Adrenal gland (tissue), 9 donors: ENCODE measurements at regions not wholly inside any gene's neighbourhood (a gene's known extent, or its start where the extent isn't known, plus 50 kb on each side); places are given as distances from the start of the nearest gene placed in this dataset.
"Not testable (repeated sequence)": the region's sequence is repeated elsewhere in the genome, so short reads cannot be mapped to it uniquely, and the experiment has no call there.

ENCODE experiments used
- DNase-seq, 7 donors: peaks; one replicate each; pipeline ENCODE4 v3.0.0-alpha.2; 2019 to 2020
- H3K27ac ChIP-seq, 5 donors: fragments of 200-600 bp; sonication (generic) in 4 of 5; 1 replicate in 3 of 5; 2 replicates in 2 of 5; pipeline versions ENCODE4 v1.5.1 to v1.8.0; 2016 to 2020; ENCODE audit warnings: mild to moderate bottlenecking in 1 of 5
- H3K27me3 ChIP-seq: fragments of 200-600 bp; 2 replicates; pipeline ENCODE4 v1.8.0; 2021
- H3K36me3 ChIP-seq, 2 donors: fragments of 200-600 bp; replicated peaks in 1 of 2; 1 replicate in 1 of 2; 2 replicates in 1 of 2; pipeline versions ENCODE4 v1.5.1 to v1.8.0; 2018 to 2022
- H3K4me1 ChIP-seq, 2 donors: fragments of 200-600 bp; replicated peaks in 1 of 2; 1 replicate in 1 of 2; 2 replicates in 1 of 2; pipeline versions ENCODE4 v1.5.1 to v1.8.0; 2018 to 2021
- H3K4me3 ChIP-seq, 4 donors: fragments of 200-600 bp; sonication (generic) in 3 of 4; one replicate each; pipeline ENCODE4 v1.5.1; 2016 to 2018
- H3K9me3 ChIP-seq, 3 donors: fragments of 200-600 bp; sonication (generic) in 1 of 3; replicated peaks in 1 of 3; 1 replicate in 2 of 3; 2 replicates in 1 of 3; pipeline versions ENCODE4 v1.5.1 to v1.8.0; 2016 to 2021
- POLR2A ChIP-seq, 2 donors: fragments of 450-650 bp; IDR thresholded peaks; one replicate each; pipeline ENCODE4 v1.6.1; 2017; ENCODE audit warnings: antibody characterized with exemption in 2 of 2, mild to moderate bottlenecking in 2 of 2, moderate library complexity in 1 of 2
- WGBS, 4 donors: extraction: QIAGEN DNeasy Blood & Tissue Kit in 2 of 4; methylation state at CpG; one replicate each; pipeline versions ENCODE4 v1.1.5 to v1.1.7; 2013 to 2017; 5-methylcytosine and 5-hydroxymethylcytosine counted together
- intact Hi-C, 2 donors: fragments of 100-400 bp; cut with DNase I; formaldehyde crosslinking; loops; one replicate each; pipeline versions ENCODE4 v1.14.1 to v1.15.0; 2022 to 2023
- TF ChIP-seq, protein P1 (sequence below), 6 experiments: fragments of 450-650 bp in 4 of 6; fragments of 200-600 bp in 2 of 6; sonication (generic) in 1 of 6; IDR thresholded peaks; 1 replicate in 5 of 6; 2 replicates in 1 of 6; pipeline versions ENCODE4 v1.5.1 to v1.8.0; 2016 to 2021; ENCODE audit warnings: antibody characterized with exemption in 6 of 6, mild to moderate bottlenecking in 2 of 6, moderate library complexity in 1 of 6
- donor health status: healthy with polysubstance abuse.
- donor health status: Bipolar disorder and iron deficiency.
- donor health status: DM: yes; HTN: yes; CAD: no.
- donor health status: DM: no; HTN: no; CAD: no.
- donor health status: DM: no; HTN: no; CAD: no.

DNA sequence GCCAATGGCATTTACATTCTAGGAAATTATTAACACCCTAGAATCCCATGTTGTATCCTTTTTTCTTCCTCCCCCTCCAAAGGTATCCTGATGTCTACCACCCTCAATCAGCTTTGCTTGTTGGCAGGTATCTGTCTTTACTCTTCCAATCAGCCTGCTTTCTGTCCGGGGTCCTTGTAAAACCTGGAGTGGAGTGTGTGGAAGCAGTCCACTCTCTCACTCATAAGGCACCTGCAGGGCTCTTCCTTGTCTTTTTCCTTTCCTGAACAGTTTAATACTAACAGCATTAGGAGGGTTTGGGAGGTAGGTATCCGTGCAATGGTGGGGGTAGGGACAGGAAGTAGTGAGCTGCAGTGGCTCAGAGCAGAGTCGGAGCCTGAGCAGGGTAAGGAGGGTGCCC is 193.4 kb downstream of the BARX2 start:
- H3K4me1 ChIP-seq: no peaks in the 10 kb centered on the region
- H3K36me3 ChIP-seq: no peaks in the 10 kb centered on the region
- no peak overlapping the region for H3K4me3 ChIP-seq
- TF ChIP-seq, protein P1, sequence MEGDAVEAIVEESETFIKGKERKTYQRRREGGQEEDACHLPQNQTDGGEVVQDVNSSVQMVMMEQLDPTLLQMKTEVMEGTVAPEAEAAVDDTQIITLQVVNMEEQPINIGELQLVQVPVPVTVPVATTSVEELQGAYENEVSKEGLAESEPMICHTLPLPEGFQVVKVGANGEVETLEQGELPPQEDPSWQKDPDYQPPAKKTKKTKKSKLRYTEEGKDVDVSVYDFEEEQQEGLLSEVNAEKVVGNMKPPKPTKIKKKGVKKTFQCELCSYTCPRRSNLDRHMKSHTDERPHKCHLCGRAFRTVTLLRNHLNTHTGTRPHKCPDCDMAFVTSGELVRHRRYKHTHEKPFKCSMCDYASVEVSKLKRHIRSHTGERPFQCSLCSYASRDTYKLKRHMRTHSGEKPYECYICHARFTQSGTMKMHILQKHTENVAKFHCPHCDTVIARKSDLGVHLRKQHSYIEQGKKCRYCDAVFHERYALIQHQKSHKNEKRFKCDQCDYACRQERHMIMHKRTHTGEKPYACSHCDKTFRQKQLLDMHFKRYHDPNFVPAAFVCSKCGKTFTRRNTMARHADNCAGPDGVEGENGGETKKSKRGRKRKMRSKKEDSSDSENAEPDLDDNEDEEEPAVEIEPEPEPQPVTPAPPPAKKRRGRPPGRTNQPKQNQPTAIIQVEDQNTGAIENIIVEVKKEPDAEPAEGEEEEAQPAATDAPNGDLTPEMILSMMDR (IDR thresholded peaks at IDR 0.05): no peak
- no peak for TF ChIP-seq POLR2A (IDR thresholded peaks at IDR 0.05)
- no peak overlapping the region for H3K27ac ChIP-seq
- H3K9me3 ChIP-seq: peaks cover 0 to 5% (median 0%) of the 10 kb centered on the region in 3 donors
- DNase-seq: no peak
- WGBS, 4 donors: 85 to 88% (median 86%) methylated on average over 3 of the region's 3 CpGs
- intact Hi-C loops: no loop called here
- no peaks in the 10 kb centered on the region for H3K27me3 ChIP-seq

DNA sequence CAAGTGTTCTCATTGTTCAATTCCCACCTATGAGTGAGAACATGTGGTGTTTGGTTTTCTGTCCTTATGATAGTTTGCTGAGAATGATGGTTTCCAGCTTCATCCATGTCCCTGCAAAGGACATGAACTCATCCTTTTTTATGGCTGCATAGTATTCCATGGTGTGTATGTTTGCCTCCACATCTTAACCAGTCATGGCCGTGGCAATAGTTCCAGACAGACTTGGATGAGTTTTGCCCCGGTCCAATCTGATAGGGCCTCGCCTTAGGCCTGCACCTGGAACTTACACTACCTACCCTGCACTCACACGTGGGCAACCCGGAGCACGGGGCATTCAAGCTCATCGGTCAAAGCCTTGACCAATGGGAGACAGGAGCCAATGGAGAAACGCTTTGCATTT is 197.0 kb downstream of the BARX2 start:
- DNase-seq, H3K27me3 ChIP-seq, H3K27ac ChIP-seq, intact Hi-C loops, H3K4me1 ChIP-seq, H3K9me3 ChIP-seq, H3K36me3 ChIP-seq, H3K4me3 ChIP-seq: not testable (repeated sequence)
- WGBS, 4 donors: 89 to 98% (median 92%) methylated on average over 8 of the region's 8 CpGs

DNA sequence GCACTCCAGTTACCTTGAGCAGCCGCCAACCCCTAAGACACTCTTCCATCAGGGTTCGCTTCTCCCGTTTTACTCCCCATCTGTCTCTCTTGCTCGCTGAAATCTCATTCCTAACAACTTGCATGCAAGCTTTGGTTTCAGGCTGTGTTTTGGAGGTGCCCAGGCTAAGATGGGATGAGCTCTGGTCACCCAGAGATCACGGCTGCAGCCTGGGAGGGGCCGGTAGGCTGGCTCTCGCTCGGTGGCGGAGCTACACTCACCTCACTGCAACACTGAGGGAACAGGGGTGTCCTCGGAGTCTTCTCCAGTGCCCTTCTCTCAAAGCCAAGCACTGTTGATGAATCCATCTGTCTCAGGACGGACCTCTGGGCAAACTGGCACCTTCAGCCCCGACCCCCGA is 197.5 kb downstream of the BARX2 start:
- intact Hi-C loops: no loop called here
- Histone ChIP-seq H3K36me3 (no peaks in the 10 kb centered on the region), H3K27me3 (no peaks in the 10 kb centered on the region), H3K4me1 (no peaks in the 10 kb centered on the region), H3K27ac (no peak overlapping the region), H3K4me3 (no peak overlapping the region), H3K9me3 (no peaks in the 10 kb centered on the region)
- 75 to 90% (median 84%) methylated on average over 7 to 13 of the region's 13 CpGs for WGBS, 4 donors
- no peak for DNase-seq
- TF ChIP-seq, protein P1 (IDR thresholded peaks at IDR 0.05): no peak
- TF ChIP-seq POLR2A (IDR thresholded peaks at IDR 0.05): no peak

DNA sequence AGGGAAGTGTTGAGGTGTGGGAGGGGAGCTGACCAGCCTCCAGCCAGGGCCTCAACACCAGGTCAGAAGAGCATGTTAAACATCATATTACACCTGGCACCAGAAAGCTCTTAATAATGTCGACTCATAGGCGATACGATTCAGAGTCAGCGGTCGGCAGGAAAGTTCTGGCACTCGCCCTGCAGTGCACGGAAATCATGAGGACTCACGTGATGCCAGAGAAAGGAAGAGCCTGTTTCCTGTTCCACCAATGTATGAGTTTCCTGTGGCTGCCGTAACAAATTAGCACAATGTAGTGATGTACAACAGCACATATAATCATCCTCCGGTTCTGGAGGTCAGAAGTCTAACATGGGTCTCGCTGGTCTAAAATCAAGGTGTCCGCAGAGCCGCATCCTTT is 198.8 kb downstream of the BARX2 start:
- Histone ChIP-seq H3K9me3 (no peaks in the 10 kb centered on the region), H3K4me3 (no peak overlapping the region), H3K27ac (no peak overlapping the region), H3K36me3 (no peaks in the 10 kb centered on the region), H3K4me1 (no peaks in the 10 kb centered on the region), H3K27me3 (no peaks in the 10 kb centered on the region)
- DNase-seq: no peak
- WGBS, 4 donors: 71 to 83% (median 78%) methylated on average over 13 of the region's 13 CpGs
- intact Hi-C loops: no loop called here
- TF ChIP-seq, protein P1 (IDR thresholded peaks at IDR 0.05): no peak
- no peak for TF ChIP-seq POLR2A (IDR thresholded peaks at IDR 0.05)

DNA sequence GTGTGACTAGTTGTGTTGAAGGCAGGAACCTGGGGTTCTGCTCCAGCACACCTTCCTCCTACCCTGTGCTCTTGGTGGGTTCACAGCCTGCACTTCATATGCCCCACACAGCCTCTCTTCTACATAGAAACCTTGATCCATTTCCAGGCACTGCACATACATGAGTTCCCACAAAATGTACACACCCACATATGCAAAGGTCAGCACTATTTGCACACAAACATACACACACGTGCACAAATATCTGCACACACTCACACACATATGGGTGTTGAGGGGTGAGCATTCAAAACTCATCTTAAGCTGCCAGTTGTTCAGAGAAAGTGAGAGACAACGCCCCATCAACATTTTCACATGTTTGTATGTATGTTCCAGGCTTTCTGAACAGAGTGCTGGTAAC is 201.0 kb downstream of the BARX2 start:
- no peak for DNase-seq
- no peak overlapping the region for H3K27ac ChIP-seq
- H3K36me3 ChIP-seq: no peaks in the 10 kb centered on the region
- 65 to 70% (median 68%) methylated on average over 2 of the region's 2 CpGs for WGBS, 4 donors
- H3K4me1 ChIP-seq: no peaks in the 10 kb centered on the region
- H3K9me3 ChIP-seq: no peaks in the 10 kb centered on the region
- no peak for TF ChIP-seq POLR2A (IDR thresholded peaks at IDR 0.05)
- TF ChIP-seq, protein P1 (IDR thresholded peaks at IDR 0.05): no peak
- no peak overlapping the region for H3K4me3 ChIP-seq
- H3K27me3 ChIP-seq: no peaks in the 10 kb centered on the region
- intact Hi-C loops: no loop called here
